ENCODE measurements at regions not wholly inside any gene's neighbourhood (a gene's known extent, or its start where the extent isn't known, plus 50 kb on each side); places are given as distances from the start of the nearest gene placed in this dataset.

- no peak for TF ChIP-seq CTCF (IDR thresholded peaks at IDR 0.05)
- TF ChIP-seq POLR2A (IDR thresholded peaks at IDR 0.05), result no peak
These were observed 1136.8 kb upstream of the AUTS2 start for GRCh38 chr7:68461430-68461829.
